HG02981 (cell line): ENCODE measurements at regions not wholly inside any gene's neighbourhood (a gene's known extent, or its start where the extent isn't known, plus 50 kb on each side); places are given as distances from the start of the nearest gene placed in this dataset.
"Not testable (repeated sequence)": the region's sequence is repeated elsewhere in the genome, so short reads cannot be mapped to it uniquely, and the experiment has no call there.

Experiments used
- ATAC-seq: cut with Tn5 transposase; IDR thresholded peaks from one replicate; pipeline ENCODE4 v1.9.1; 2021; ENCODE audit warnings: mild to moderate bottlenecking, moderate library complexity; ENCODE audit not compliant: unreplicated experiment

- not testable (repeated sequence) for ATAC-seq
These were observed 496.3 kb downstream of the TENT5A start for GRCh38 chr6:81256223-81256622.

GRCh38 chr6:81253821-81254220 is 498.7 kb downstream of the TENT5A start:
- no peak for ATAC-seq

- no peak for ATAC-seq
These were observed 500.2 kb downstream of the TENT5A start for GRCh38 chr6:81252231-81252630.

- ATAC-seq, result no peak
These were observed 506.3 kb downstream of the TENT5A start for GRCh38 chr6:81246200-81246599.

GRCh38 chr6:81242624-81243023 is 509.9 kb downstream of the TENT5A start:
- ATAC-seq, result no peak

GRCh38 chr6:81241126-81242041 is 511.1 kb downstream of the TENT5A start:
- no peak for ATAC-seq

- no peak for ATAC-seq
These were observed 514.1 kb downstream of the TENT5A start for GRCh38 chr6:81238390-81238789.

- ATAC-seq, result no peak
These were observed 515.3 kb downstream of the TENT5A start for GRCh38 chr6:81237226-81237625.

- ATAC-seq, result no peak
These were observed 517.0 kb downstream of the TENT5A start for GRCh38 chr6:81235512-81235911.

- no peak for ATAC-seq
These were observed 518.5 kb downstream of the TENT5A start for GRCh38 chr6:81233990-81234389.

GRCh38 chr6:81228912-81229555 is 523.4 kb downstream of the TENT5A start:
- ATAC-seq, result no peak

GRCh38 chr6:81226957-81227356 is 525.5 kb downstream of the TENT5A start:
- no peak for ATAC-seq

- no peak for ATAC-seq
These were observed 535.8 kb downstream of the TENT5A start for GRCh38 chr6:81216668-81217067.

- no peak for ATAC-seq
These were observed 537.4 kb downstream of the TENT5A start for GRCh38 chr6:81215092-81215432.

GRCh38 chr6:81214414-81215091 is 537.9 kb downstream of the TENT5A start:
- no peak for ATAC-seq

- ATAC-seq, result no peak
These were observed 547.8 kb downstream of the TENT5A start for GRCh38 chr6:81204731-81205130.

- no peak for ATAC-seq
These were observed 558.1 kb downstream of the TENT5A start for GRCh38 chr6:81194374-81194773.

GRCh38 chr6:81172056-81172740 is 580.3 kb downstream of the TENT5A start:
- no peak for ATAC-seq

- ATAC-seq, result no peak
These were observed 583.3 kb downstream of the TENT5A start for GRCh38 chr6:81169166-81169565.

GRCh38 chr6:81166770-81167169 is 585.7 kb downstream of the TENT5A start:
- ATAC-seq, result no peak

GRCh38 chr6:81158956-81159355 is 593.5 kb downstream of the TENT5A start:
- no peak for ATAC-seq
